Body of pancreas (tissue), 4 donors: ENCODE measurements at regions not wholly inside any gene's neighbourhood (a gene's known extent, or its start where the extent isn't known, plus 50 kb on each side); places are given as distances from the start of the nearest gene placed in this dataset.

ENCODE experiments used
- ATAC-seq: fragments of 150-250 bp; one replicate; pipeline ENCODE4 v1.9.1; 2016
- DNase-seq, 4 donors: peaks; one replicate each; pipeline ENCODE4 v3.0.0-alpha.2; 2019
- H3K27ac ChIP-seq, 4 donors: fragments of 200-600 bp; sonication (generic); 1 replicate in 3 of 4; 2 replicates in 1 of 4; pipeline versions ENCODE4 v1.5.1 to v1.6.1; 2016 to 2019; ENCODE audit warnings: mild to moderate bottlenecking in 1 of 4, mixed read lengths in 1 of 4, moderate library complexity in 1 of 4
- H3K27me3 ChIP-seq, 2 donors: fragments of 200-600 bp; sonication (generic); one replicate each; pipeline ENCODE4 v1.6.0; 2016; ENCODE audit warnings: mild to moderate bottlenecking in 1 of 2
- H3K36me3 ChIP-seq, 2 donors: fragments of 200-600 bp; sonication (generic); replicated peaks in 1 of 2; 2 replicates each; pipeline ENCODE4 v1.5.1; 2016; ENCODE audit warnings: low read depth in 2 of 2; ENCODE audit not compliant: insufficient read depth in 1 of 2
- H3K4me1 ChIP-seq: fragments of 200-600 bp; sonication (generic); one replicate; pipeline ENCODE4 v1.6.0; 2016
- H3K4me3 ChIP-seq, 2 donors: fragments of 200-600 bp; sonication (generic); 1 replicate in 1 of 2; 2 replicates in 1 of 2; pipeline ENCODE4 v1.5.1; 2016 to 2019
- H3K9me3 ChIP-seq, 3 donors: fragments of 200-600 bp; sonication (generic); 1 replicate in 2 of 3; 2 replicates in 1 of 3; pipeline ENCODE4 v1.5.1; 2016
- CTCF ChIP-seq, 7 experiments: fragments of 450-650 bp in 4 of 7; fragments of 200-600 bp in 3 of 7; sonication (generic) in 3 of 7; IDR thresholded peaks; one replicate each; pipeline ENCODE4 v1.5.1; 2016 to 2019; ENCODE audit warnings: antibody characterized with exemption in 7 of 7
- POLR2A ChIP-seq, 3 donors: fragments of 450-650 bp; IDR thresholded peaks; one replicate each; pipeline ENCODE4 v1.6.1; 2016; ENCODE audit warnings: antibody characterized with exemption in 3 of 3, mild to moderate bottlenecking in 2 of 3
- WGBS, 2 donors: methylation state at CpG; one replicate each; pipeline ENCODE4 v1.1.5; 2017; 5-methylcytosine and 5-hydroxymethylcytosine counted together
- intact Hi-C: fragments of 100-400 bp; cut with DNase I; formaldehyde crosslinking; loops from one replicate; pipeline ENCODE4 v1.15.1; 2023

DNA sequence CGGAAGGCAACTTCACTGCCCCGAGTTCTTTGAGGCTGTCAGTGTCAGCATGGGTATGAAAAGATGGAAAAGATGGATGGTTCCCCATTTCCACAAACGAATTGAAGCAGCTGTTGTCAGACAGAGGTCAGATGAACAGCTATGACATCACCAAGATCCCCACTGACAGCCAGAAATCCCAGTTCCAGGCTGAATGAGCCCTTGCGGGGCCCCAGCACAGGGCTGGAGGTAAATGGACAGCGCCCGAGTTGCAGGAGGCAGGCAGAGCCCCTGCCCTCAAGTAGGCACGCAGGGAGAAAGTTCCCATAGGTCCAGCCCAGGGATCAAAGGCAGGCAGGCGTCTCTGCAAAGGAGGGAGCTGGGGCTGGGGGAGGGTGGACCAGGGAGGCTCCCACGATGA, 169.5 kb upstream of the AGAP1 start:
- no peak for DNase-seq
- Histone ChIP-seq H3K9me3 (no peaks in the 10 kb centered on the region), H3K4me3 (no peak overlapping the region), H3K36me3 (no peaks in the 10 kb centered on the region), H3K27ac (no peak overlapping the region), H3K27me3 (no peaks in the 10 kb centered on the region), H3K4me1 (no peaks in the 10 kb centered on the region)
- no peak for ATAC-seq
- intact Hi-C loops, result no loop called here
- TF ChIP-seq POLR2A (IDR thresholded peaks at IDR 0.05) (no peak), CTCF (IDR thresholded peaks at IDR 0.05) (no peak)
- 21 to 23% methylated on average over 9 of the region's 9 CpGs for WGBS, 2 donors

DNA sequence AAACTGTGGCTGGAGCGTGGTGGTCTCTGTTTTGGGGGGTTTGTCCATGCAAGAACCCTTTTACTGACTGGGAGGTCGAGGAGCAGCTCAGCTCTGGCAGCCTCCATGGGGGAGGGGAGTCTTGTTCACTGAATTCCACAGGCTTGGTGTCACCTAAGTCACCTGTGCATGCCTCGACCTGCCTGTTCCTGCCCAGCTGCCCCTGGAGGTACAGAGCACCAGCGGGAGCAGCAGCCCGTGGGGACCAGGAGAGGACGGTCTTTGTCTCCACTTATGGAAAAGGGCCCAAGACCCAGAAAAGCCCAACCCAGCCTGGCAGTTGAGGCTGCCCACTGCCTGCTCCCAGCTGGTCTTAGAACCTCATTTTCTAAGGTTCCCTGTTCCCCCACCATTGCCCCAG, 168.7 kb upstream of the AGAP1 start:
- no peak for ATAC-seq
- DNase-seq, result no peak
- no peak for TF ChIP-seq POLR2A (IDR thresholded peaks at IDR 0.05)
- no peak for TF ChIP-seq CTCF (IDR thresholded peaks at IDR 0.05)
- H3K4me3 ChIP-seq, result no peak overlapping the region
- intact Hi-C loops, result no loop called here
- H3K9me3 ChIP-seq, result no peaks in the 10 kb centered on the region
- WGBS, 2 donors, result 40 to 56% methylated on average over 6 of the region's 6 CpGs
- H3K4me1 ChIP-seq, result no peaks in the 10 kb centered on the region
- no peaks in the 10 kb centered on the region for H3K36me3 ChIP-seq
- H3K27ac ChIP-seq, result no peak overlapping the region
- no peaks in the 10 kb centered on the region for H3K27me3 ChIP-seq

GRCh38 chr2:235328991-235329390, 164.9 kb upstream of the AGAP1 start:
- TF ChIP-seq CTCF (IDR thresholded peaks at IDR 0.05) (no peak), POLR2A (IDR thresholded peaks at IDR 0.05) (no peak)
- 88 to 91% methylated on average over 1 of the region's 1 CpG for WGBS, 2 donors
- Histone ChIP-seq H3K27me3 (no peaks in the 10 kb centered on the region), H3K4me3 (no peak overlapping the region), H3K9me3 (no peaks in the 10 kb centered on the region), H3K36me3 (no peaks in the 10 kb centered on the region), H3K27ac (no peak overlapping the region), H3K4me1 (no peaks in the 10 kb centered on the region)
- ATAC-seq, result no peak
- intact Hi-C loops, result no loop called here
- no peak for DNase-seq

DNA sequence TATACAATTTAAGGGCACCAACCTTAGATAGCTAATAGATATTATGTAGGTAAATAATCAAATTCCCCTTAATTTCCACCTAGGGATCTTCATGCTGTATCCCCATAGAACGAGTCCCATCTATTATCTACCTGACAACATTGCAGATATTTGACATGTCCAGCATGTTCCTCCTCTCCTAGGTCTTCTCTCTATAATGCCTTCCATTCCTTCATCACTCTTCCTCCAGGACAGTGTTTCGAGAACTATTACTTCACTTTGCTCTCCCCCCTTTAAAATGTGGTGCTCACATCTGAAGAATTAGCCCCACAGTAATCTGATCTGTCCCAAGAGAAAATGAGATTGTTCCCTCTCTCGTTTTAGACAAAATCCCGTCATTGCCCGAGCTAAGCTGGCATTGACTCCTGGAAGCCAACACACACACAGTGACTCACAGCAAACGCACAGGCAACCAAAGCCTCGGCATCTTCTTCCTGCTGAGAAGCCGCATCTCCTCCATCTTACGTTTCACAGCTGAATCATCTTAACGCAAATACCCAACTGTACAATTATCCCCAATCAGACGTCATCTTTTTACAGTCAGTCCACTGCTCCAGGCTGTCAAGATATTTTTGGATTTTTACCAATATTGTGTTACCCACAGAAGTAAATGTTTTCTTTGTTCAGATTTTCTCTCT, 162.9 kb upstream of the AGAP1 start:
- H3K27me3 ChIP-seq, result no peaks in the 10 kb centered on the region
- TF ChIP-seq CTCF (IDR thresholded peaks at IDR 0.05) (no peak), POLR2A (IDR thresholded peaks at IDR 0.05) (no peak)
- no peaks in the 10 kb centered on the region for H3K4me1 ChIP-seq
- no peak for ATAC-seq
- no peaks in the 10 kb centered on the region for H3K9me3 ChIP-seq
- no peak overlapping the region for H3K4me3 ChIP-seq
- no peak for DNase-seq
- intact Hi-C loops, result no loop called here
- H3K27ac ChIP-seq, result no peak overlapping the region
- 61 to 64% methylated on average over 11 of the region's 11 CpGs for WGBS, 2 donors
- H3K36me3 ChIP-seq, result no peaks in the 10 kb centered on the region

DNA sequence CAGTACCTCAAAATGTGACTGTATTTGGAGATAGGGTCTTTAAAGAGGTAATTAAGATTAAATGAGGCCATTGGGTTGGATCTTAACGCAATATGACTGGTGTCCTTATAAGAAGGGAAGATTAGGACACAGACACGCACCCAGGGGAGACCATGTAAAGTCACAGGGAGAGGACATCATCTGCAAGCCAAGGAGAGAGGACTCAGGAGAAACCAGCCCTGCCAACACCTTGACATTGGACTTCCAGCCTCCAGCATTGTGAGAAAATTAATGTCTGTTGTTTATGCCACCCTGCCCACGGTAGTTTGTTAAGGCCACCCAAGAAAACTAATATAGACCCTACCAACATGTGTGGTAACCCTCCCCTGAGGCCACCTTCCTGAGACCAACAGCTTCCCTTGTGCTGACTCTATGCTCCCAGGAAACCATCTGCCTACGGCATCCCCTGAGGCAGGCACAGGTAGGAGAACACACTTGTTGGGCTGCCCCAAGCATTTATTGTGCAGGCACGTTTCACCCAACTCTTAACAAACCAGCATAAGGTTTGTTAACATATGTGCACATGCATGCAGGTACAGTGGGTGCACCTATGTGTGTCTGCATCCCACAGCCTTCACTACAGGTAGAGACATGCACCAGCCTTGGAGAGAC, 161.5 kb upstream of the AGAP1 start:
- intact Hi-C loops, result no loop called here
- no peak overlapping the region for H3K4me3 ChIP-seq
- no peaks in the 10 kb centered on the region for H3K36me3 ChIP-seq
- H3K9me3 ChIP-seq, result no peaks in the 10 kb centered on the region
- ATAC-seq (no peak), DNase-seq (no peak)
- 83 to 91% methylated on average over 5 of the region's 5 CpGs for WGBS, 2 donors
- no peaks in the 10 kb centered on the region for H3K4me1 ChIP-seq
- no peak overlapping the region for H3K27ac ChIP-seq
- no peaks in the 10 kb centered on the region for H3K27me3 ChIP-seq
- no peak for TF ChIP-seq CTCF (IDR thresholded peaks at IDR 0.05)
